ENCODE measurements at regions not wholly inside any gene's neighbourhood (a gene's known extent, or its start where the extent isn't known, plus 50 kb on each side); places are given as distances from the start of the nearest gene placed in this dataset.

- DNase-seq (no peak), ATAC-seq (replicated peaks in 1 of 2) (no peak)
- H3K4me1 Mint-ChIP-seq (ENCODE audit: low read depth) = no peaks in the 10 kb centered on the region
- H3K4me3 Mint-ChIP-seq = no peak overlapping the region
- H3K27ac Mint-ChIP-seq = no peak overlapping the region
- H3K27me3 Mint-ChIP-seq (ENCODE audit: low read depth) = peaks cover 14% of the 10 kb centered on the region
- peaks cover 0 to 2% of the 10 kb centered on the region in 2 donors for H3K9me3 Mint-ChIP-seq
- no peaks in the 10 kb centered on the region for H3K36me3 Mint-ChIP-seq (ENCODE audit: insufficient read depth in 2 of 2)
Observed at GRCh38 chr3:127118366-127118765, 74.6 kb upstream of the PRR23E start.

GRCh38 chr3:127119693-127120464 lies 73.1 kb upstream of the PRR23E start:
- H3K4me3 Mint-ChIP-seq = no peak overlapping the region
- DNase-seq = no peak
- no peaks in the 10 kb centered on the region for H3K4me1 Mint-ChIP-seq (ENCODE audit: low read depth)

GRCh38 chr3:127120851-127121647 lies 71.9 kb upstream of the PRR23E start:
- Mint-ChIP-seq H3K36me3 (ENCODE audit: insufficient read depth in 2 of 2) (no peaks in the 10 kb centered on the region), H3K4me1 (ENCODE audit: low read depth) (no peaks in the 10 kb centered on the region), H3K27me3 (ENCODE audit: low read depth) (peaks cover 14% of the 10 kb centered on the region), H3K4me3 (no peak overlapping the region), H3K27ac (no peak overlapping the region), H3K9me3 (peaks cover 0 to 2% of the 10 kb centered on the region in 2 donors)
- ATAC-seq (replicated peaks in 1 of 2) = no peak
- DNase-seq = no peak

More at GRCh38 chr3:127119693-127120464, 73.1 kb upstream of the PRR23E start:
- no peak overlapping the region for H3K27ac Mint-ChIP-seq
- H3K27me3 Mint-ChIP-seq (ENCODE audit: low read depth) = peaks cover 14% of the 10 kb centered on the region
- no peaks in the 10 kb centered on the region for H3K36me3 Mint-ChIP-seq (ENCODE audit: insufficient read depth in 2 of 2)
- ATAC-seq (replicated peaks in 1 of 2) = no peak
- peaks cover 0 to 2% of the 10 kb centered on the region in 2 donors for H3K9me3 Mint-ChIP-seq

- ATAC-seq (replicated peaks in 1 of 2) = no peak
- no peak overlapping the region for H3K27ac Mint-ChIP-seq
- H3K27me3 Mint-ChIP-seq (ENCODE audit: low read depth) = peaks cover 14% of the 10 kb centered on the region
Observed at GRCh38 chr3:127121885-127122284, 71.0 kb upstream of the PRR23E start.

GRCh38 chr3:127123533-127123932 lies 69.4 kb upstream of the PRR23E start:
- no peak for ATAC-seq (replicated peaks in 1 of 2)
- Mint-ChIP-seq H3K9me3 (no peaks in the 10 kb centered on the region), H3K4me3 (no peak overlapping the region), H3K27ac (no peak overlapping the region), H3K36me3 (ENCODE audit: insufficient read depth in 2 of 2) (no peaks in the 10 kb centered on the region), H3K4me1 (ENCODE audit: low read depth) (no peaks in the 10 kb centered on the region), H3K27me3 (ENCODE audit: low read depth) (peaks cover 11% of the 10 kb centered on the region)
- no peak for DNase-seq

More at GRCh38 chr3:127121885-127122284, 71.0 kb upstream of the PRR23E start:
- peaks cover 0 to 2% of the 10 kb centered on the region in 2 donors for H3K9me3 Mint-ChIP-seq
- no peak overlapping the region for H3K4me3 Mint-ChIP-seq
- H3K36me3 Mint-ChIP-seq (ENCODE audit: insufficient read depth in 2 of 2) = no peaks in the 10 kb centered on the region
- no peaks in the 10 kb centered on the region for H3K4me1 Mint-ChIP-seq (ENCODE audit: low read depth)
- DNase-seq = no peak

- Mint-ChIP-seq H3K4me3 (no peak overlapping the region), H3K36me3 (ENCODE audit: insufficient read depth in 2 of 2) (no peaks in the 10 kb centered on the region), H3K27ac (no peak overlapping the region), H3K27me3 (ENCODE audit: low read depth) (peaks cover 9% of the 10 kb centered on the region), H3K4me1 (ENCODE audit: low read depth) (no peaks in the 10 kb centered on the region), H3K9me3 (no peaks in the 10 kb centered on the region)
- ATAC-seq (replicated peaks in 1 of 2) (no peak), DNase-seq (no peak)
Observed at GRCh38 chr3:127124120-127124519, 68.8 kb upstream of the PRR23E start.

- Mint-ChIP-seq H3K4me3 (no peak overlapping the region), H3K4me1 (ENCODE audit: low read depth) (no peaks in the 10 kb centered on the region), H3K36me3 (ENCODE audit: insufficient read depth in 2 of 2) (no peaks in the 10 kb centered on the region), H3K27me3 (ENCODE audit: low read depth) (peaks cover 35% of the 10 kb centered on the region), H3K27ac (no peak overlapping the region), H3K9me3 (no peaks in the 10 kb centered on the region)
- DNase-seq = no peak
- no peak for ATAC-seq (replicated peaks in 1 of 2)
Observed at GRCh38 chr3:127131424-127132170, 61.3 kb upstream of the PRR23E start.

- no peaks in the 10 kb centered on the region for H3K9me3 Mint-ChIP-seq
- peaks cover 45% of the 10 kb centered on the region for H3K27me3 Mint-ChIP-seq (ENCODE audit: low read depth)
- ATAC-seq (replicated peaks in 1 of 2) (no peak), DNase-seq (no peak)
- H3K4me3 Mint-ChIP-seq = no peak overlapping the region
- no peaks in the 10 kb centered on the region for H3K4me1 Mint-ChIP-seq (ENCODE audit: low read depth)
- no peak overlapping the region for H3K27ac Mint-ChIP-seq
- H3K36me3 Mint-ChIP-seq (ENCODE audit: insufficient read depth in 2 of 2) = no peaks in the 10 kb centered on the region
Observed at GRCh38 chr3:127132876-127133275, 60.1 kb upstream of the PRR23E start.

GRCh38 chr3:127133971-127134370 lies 59.0 kb upstream of the PRR23E start:
- ATAC-seq (replicated peaks in 1 of 2) (no peak), DNase-seq (no peak)
- Mint-ChIP-seq H3K4me3 (no peak overlapping the region), H3K27me3 (ENCODE audit: low read depth) (peaks cover 47% of the 10 kb centered on the region), H3K9me3 (no peaks in the 10 kb centered on the region), H3K4me1 (ENCODE audit: low read depth) (no peaks in the 10 kb centered on the region), H3K36me3 (ENCODE audit: insufficient read depth in 2 of 2) (no peaks in the 10 kb centered on the region), H3K27ac (no peak overlapping the region)

GRCh38 chr3:127134466-127134865 lies 58.5 kb upstream of the PRR23E start:
- no peaks in the 10 kb centered on the region for H3K4me1 Mint-ChIP-seq (ENCODE audit: low read depth)

GRCh38 chr3:127134887-127135240 lies 58.1 kb upstream of the PRR23E start:
- Mint-ChIP-seq H3K4me1 (ENCODE audit: low read depth) (no peaks in the 10 kb centered on the region), H3K27ac (no peak overlapping the region), H3K36me3 (ENCODE audit: insufficient read depth in 2 of 2) (no peaks in the 10 kb centered on the region)

More at GRCh38 chr3:127134466-127134865, 58.5 kb upstream of the PRR23E start:
- Mint-ChIP-seq H3K27ac (no peak overlapping the region), H3K9me3 (no peaks in the 10 kb centered on the region), H3K27me3 (ENCODE audit: low read depth) (peaks cover 47% of the 10 kb centered on the region), H3K36me3 (ENCODE audit: insufficient read depth in 2 of 2) (no peaks in the 10 kb centered on the region), H3K4me3 (no peak overlapping the region)
- no peak for ATAC-seq (replicated peaks in 1 of 2)
- no peak for DNase-seq

GRCh38 chr3:127135241-127136023 lies 57.5 kb upstream of the PRR23E start:
- H3K9me3 Mint-ChIP-seq = no peaks in the 10 kb centered on the region
- no peaks in the 10 kb centered on the region for H3K4me1 Mint-ChIP-seq (ENCODE audit: low read depth)
- no peak for ATAC-seq (replicated peaks in 1 of 2)
- H3K4me3 Mint-ChIP-seq = peak overlapping the region; percentile 41 to 42
- no peak for DNase-seq
- no peaks in the 10 kb centered on the region for H3K36me3 Mint-ChIP-seq (ENCODE audit: insufficient read depth in 2 of 2)
- H3K27ac Mint-ChIP-seq = no peak overlapping the region
- peaks cover 47% of the 10 kb centered on the region for H3K27me3 Mint-ChIP-seq (ENCODE audit: low read depth)

More at GRCh38 chr3:127134887-127135240, 58.1 kb upstream of the PRR23E start:
- peaks cover 47% of the 10 kb centered on the region for H3K27me3 Mint-ChIP-seq (ENCODE audit: low read depth)
- H3K4me3 Mint-ChIP-seq = no peak overlapping the region
- DNase-seq (no peak), ATAC-seq (replicated peaks in 1 of 2) (no peak)
- no peaks in the 10 kb centered on the region for H3K9me3 Mint-ChIP-seq
